ENCODE measurements at regions not wholly inside any gene's neighbourhood (a gene's known extent, or its start where the extent isn't known, plus 50 kb on each side); places are given as distances from the start of the nearest gene placed in this dataset.

DNA sequence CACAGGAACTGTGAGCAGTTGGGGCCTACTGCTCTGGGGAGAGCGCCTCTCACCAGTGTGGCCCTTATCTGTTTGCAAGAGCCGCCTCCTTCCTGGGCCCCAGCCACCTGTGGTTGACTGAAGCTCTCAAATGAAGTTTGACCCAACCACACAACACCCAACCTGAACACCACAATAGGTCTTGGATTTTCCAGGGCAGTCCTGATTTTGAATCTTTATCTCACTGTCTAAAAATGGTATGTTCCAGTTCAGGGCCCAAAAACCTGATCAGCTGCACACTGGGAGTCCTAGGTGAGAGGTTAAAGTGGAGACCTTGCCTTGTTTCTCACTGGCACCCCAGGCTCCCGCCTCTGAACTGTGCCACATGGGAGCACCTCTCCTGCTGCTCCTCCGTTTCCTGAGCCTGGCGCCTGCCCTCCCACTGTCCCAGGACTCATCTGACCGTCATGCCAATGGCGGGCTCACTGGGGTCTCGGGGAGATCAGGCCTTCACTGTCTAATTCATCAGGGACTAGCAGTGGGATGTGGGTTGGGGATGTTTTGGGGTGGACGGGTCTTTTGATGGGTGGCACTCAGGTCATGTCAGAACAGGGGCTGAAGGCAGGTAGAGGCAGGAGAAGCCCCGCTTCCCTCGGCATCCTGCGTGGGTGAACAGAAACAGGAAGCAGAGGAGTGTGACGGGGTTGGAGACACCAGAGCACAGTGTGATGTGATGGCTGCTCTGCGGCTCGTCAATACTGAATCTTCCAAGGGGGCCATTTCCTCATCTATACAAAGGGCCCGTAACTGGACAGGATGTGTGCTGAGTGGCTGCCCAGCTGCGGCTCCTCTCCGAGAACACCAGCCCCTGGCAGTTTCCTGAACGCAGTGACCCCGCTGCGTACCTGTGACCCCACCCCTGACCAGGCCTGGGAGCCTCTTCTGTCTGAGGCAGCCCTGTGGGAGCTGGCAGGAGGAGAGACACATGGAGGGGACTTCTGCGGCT is 59.6 kb upstream of the ITPKB start:
- Mint-ChIP-seq H3K27me3 (ENCODE audit: insufficient read depth) (peaks cover 16% of the 10 kb centered on the region), H3K9me3 (no peaks in the 10 kb centered on the region), H3K36me3 (ENCODE audit: low read depth) (no peaks in the 10 kb centered on the region), H3K4me3 (no peak overlapping the region), H3K4me1 (ENCODE audit: low read depth) (no peaks in the 10 kb centered on the region), H3K27ac (no peak overlapping the region)
- no peak for TF ChIP-seq CTCF (IDR thresholded peaks at IDR 0.05)
- DNase-seq, result no peak

GRCh38 chr1:226797151-226797550 is 58.1 kb upstream of the ITPKB start:
- TF ChIP-seq CTCF (IDR thresholded peaks at IDR 0.05), result no peak
- DNase-seq, result no peak
- Mint-ChIP-seq H3K4me3 (no peak overlapping the region), H3K27ac (no peak overlapping the region), H3K27me3 (ENCODE audit: insufficient read depth) (peaks cover 22% of the 10 kb centered on the region), H3K9me3 (no peaks in the 10 kb centered on the region), H3K36me3 (ENCODE audit: low read depth) (no peaks in the 10 kb centered on the region), H3K4me1 (ENCODE audit: low read depth) (no peaks in the 10 kb centered on the region)

GRCh38 chr1:226793620-226794276 is 54.7 kb upstream of the ITPKB start:
- H3K36me3 Mint-ChIP-seq (ENCODE audit: low read depth), result no peaks in the 10 kb centered on the region
- H3K4me3 Mint-ChIP-seq, result no peak overlapping the region
- TF ChIP-seq CTCF (IDR thresholded peaks at IDR 0.05), result no peak
- peaks cover 19% of the 10 kb centered on the region for H3K27me3 Mint-ChIP-seq (ENCODE audit: insufficient read depth)
- no peak for DNase-seq
- no peak overlapping the region for H3K27ac Mint-ChIP-seq
- no peaks in the 10 kb centered on the region for H3K4me1 Mint-ChIP-seq (ENCODE audit: low read depth)
- no peaks in the 10 kb centered on the region for H3K9me3 Mint-ChIP-seq

GRCh38 chr1:226792368-226792767 is 53.3 kb upstream of the ITPKB start:
- Mint-ChIP-seq H3K27me3 (ENCODE audit: insufficient read depth) (peaks cover 22% of the 10 kb centered on the region), H3K27ac (no peak overlapping the region), H3K4me1 (ENCODE audit: low read depth) (no peaks in the 10 kb centered on the region), H3K9me3 (no peaks in the 10 kb centered on the region), H3K36me3 (ENCODE audit: low read depth) (no peaks in the 10 kb centered on the region), H3K4me3 (no peak overlapping the region)
- DNase-seq, result no peak
- TF ChIP-seq CTCF (IDR thresholded peaks at IDR 0.05), result no peak

DNA sequence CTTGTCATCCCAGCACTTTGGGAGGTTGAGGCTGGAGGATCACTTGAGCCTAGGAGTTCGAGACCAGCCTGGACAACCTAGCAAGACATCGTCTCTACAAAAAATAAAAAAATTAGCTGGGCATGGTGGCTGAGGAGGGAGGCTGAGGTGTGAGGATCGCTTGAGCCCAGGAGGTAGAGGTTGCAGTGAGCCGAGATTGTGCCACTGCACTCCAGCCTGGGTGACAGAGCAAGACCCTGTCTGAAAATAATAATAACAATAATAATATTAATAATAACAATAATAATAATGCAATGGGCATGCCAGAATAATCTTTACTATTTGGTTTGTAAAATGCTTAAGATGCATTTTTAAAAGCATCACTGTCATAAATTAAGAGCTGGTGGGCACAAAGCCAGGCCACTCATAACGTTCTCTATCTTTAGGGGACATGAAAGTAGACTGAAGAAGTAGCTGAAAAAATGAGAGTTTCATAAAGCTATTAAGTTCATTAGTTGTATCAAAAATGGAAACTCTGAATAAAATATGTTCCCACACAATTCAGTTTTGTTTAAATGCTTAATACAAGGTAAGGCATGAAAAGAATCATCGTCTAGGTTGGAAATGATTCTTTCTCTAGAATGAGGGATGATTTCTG is 51.6 kb upstream of the ITPKB start:
- Mint-ChIP-seq H3K4me3 (no peak overlapping the region), H3K27ac (no peak overlapping the region), H3K4me1 (ENCODE audit: low read depth) (no peaks in the 10 kb centered on the region), H3K27me3 (ENCODE audit: insufficient read depth) (peaks cover 23% of the 10 kb centered on the region), H3K9me3 (no peaks in the 10 kb centered on the region), H3K36me3 (ENCODE audit: low read depth) (no peaks in the 10 kb centered on the region)
- no peak for TF ChIP-seq CTCF (IDR thresholded peaks at IDR 0.05)
- no peak for DNase-seq
